AG09309 (cell line): ENCODE measurements at regions not wholly inside any gene's neighbourhood (a gene's known extent, or its start where the extent isn't known, plus 50 kb on each side); places are given as distances from the start of the nearest gene placed in this dataset.
A peak's percentile ranks its signal among the peaks of the same experiment; 100 is the strongest.

ENCODE experiments used
- DNase-seq: peaks from one replicate; pipeline ENCODE4 v3.0.0-alpha.2; 2010; ENCODE audit warnings: low read depth
- H3K4me3 ChIP-seq: 2 replicates; pipeline ENCODE4 v1.5.1; 2011; ENCODE audit warnings: mild to moderate bottlenecking, low read depth, low read length, moderate library complexity; ENCODE audit not compliant: control insufficient read depth
- CTCF ChIP-seq: IDR thresholded peaks from 2 replicates; pipeline ENCODE4 v1.5.1; 2011; ENCODE audit warnings: mild to moderate bottlenecking, low read depth, low read length, inconsistent platforms; ENCODE audit not compliant: insufficient read depth, control insufficient read depth; ENCODE audit errors: missing control alignments

- no peak overlapping the region for H3K4me3 ChIP-seq
- peak; percentile 92 for TF ChIP-seq CTCF
- no peak for DNase-seq
Measured at GRCh38 chr2:20135631-20136050, 84.2 kb upstream of the LAPTM4A start.

- DNase-seq = no peak
- no peak for TF ChIP-seq CTCF
- H3K4me3 ChIP-seq = no peak overlapping the region
Measured at GRCh38 chr2:20132990-20133535, 81.6 kb upstream of the LAPTM4A start.

GRCh38 chr2:20130821-20131645 is 79.6 kb upstream of the LAPTM4A start:
- DNase-seq = no peak
- TF ChIP-seq CTCF = no peak

GRCh38 chr2:20130160-20130560 is 78.7 kb upstream of the LAPTM4A start:
- H3K4me3 ChIP-seq = no peak overlapping the region
- no peak for DNase-seq
- no peak for TF ChIP-seq CTCF

More at GRCh38 chr2:20130821-20131645, 79.6 kb upstream of the LAPTM4A start:
- H3K4me3 ChIP-seq = no peak overlapping the region

- no peak overlapping the region for H3K4me3 ChIP-seq
- no peak for TF ChIP-seq CTCF
- DNase-seq = no peak
Measured at GRCh38 chr2:20129331-20130159, 78.1 kb upstream of the LAPTM4A start.

- H3K4me3 ChIP-seq = no peak overlapping the region
- TF ChIP-seq CTCF = no peak
- DNase-seq = no peak
Measured at GRCh38 chr2:20128506-20129330, 77.3 kb upstream of the LAPTM4A start.
